ENCODE measurements at regions not wholly inside any gene's neighbourhood (a gene's known extent, or its start where the extent isn't known, plus 50 kb on each side); places are given as distances from the start of the nearest gene placed in this dataset.

- TF ChIP-seq CTCF (IDR thresholded peaks at IDR 0.05): no peak
- no peak for TF ChIP-seq POLR2A (IDR thresholded peaks at IDR 0.05)
These were observed 432.5 kb downstream of the MFSD1 start for GRCh38 chr3:159234306-159234705.
